ENCODE measurements at regions not wholly inside any gene's neighbourhood (a gene's known extent, or its start where the extent isn't known, plus 50 kb on each side); places are given as distances from the start of the nearest gene placed in this dataset.

- DNase-seq (ENCODE audit: low spot score) = no peak
Measured at GRCh38 chr10:55374060-55374459, 573.0 kb upstream of the PCDH15 start.

- DNase-seq (ENCODE audit: low spot score) = no peak
Measured at GRCh38 chr10:55369670-55370420, 568.8 kb upstream of the PCDH15 start.

- DNase-seq (ENCODE audit: low spot score) = no peak
Measured at GRCh38 chr10:55368467-55368866, 567.4 kb upstream of the PCDH15 start.

- no peak for DNase-seq (ENCODE audit: low spot score)
Measured at GRCh38 chr10:55367555-55367954, 566.5 kb upstream of the PCDH15 start.

GRCh38 chr10:55358539-55358938 lies 557.5 kb upstream of the PCDH15 start:
- no peak for DNase-seq (ENCODE audit: low spot score)

GRCh38 chr10:55353414-55353813 lies 552.4 kb upstream of the PCDH15 start:
- no peak for DNase-seq (ENCODE audit: low spot score)

GRCh38 chr10:55351431-55351830 lies 550.4 kb upstream of the PCDH15 start:
- no peak for DNase-seq (ENCODE audit: low spot score)

- no peak for DNase-seq (ENCODE audit: low spot score)
Measured at GRCh38 chr10:55348534-55348933, 547.5 kb upstream of the PCDH15 start.

- DNase-seq (ENCODE audit: low spot score) = no peak
Measured at GRCh38 chr10:55330486-55330885, 529.5 kb upstream of the PCDH15 start.

- no peak for DNase-seq (ENCODE audit: low spot score)
Measured at GRCh38 chr10:55329796-55330195, 528.8 kb upstream of the PCDH15 start.

GRCh38 chr10:55320187-55320700 lies 519.2 kb upstream of the PCDH15 start:
- DNase-seq (ENCODE audit: low spot score) = no peak

- DNase-seq (ENCODE audit: low spot score) = no peak
Measured at GRCh38 chr10:55311848-55312635, 511.0 kb upstream of the PCDH15 start.

- DNase-seq (ENCODE audit: low spot score) = no peak
Measured at GRCh38 chr10:55310143-55310542, 509.1 kb upstream of the PCDH15 start.

- DNase-seq (ENCODE audit: low spot score) = no peak
Measured at GRCh38 chr10:55305285-55305684, 504.3 kb upstream of the PCDH15 start.

GRCh38 chr10:55287346-55287745 lies 486.3 kb upstream of the PCDH15 start:
- no peak for DNase-seq (ENCODE audit: low spot score)

GRCh38 chr10:55283031-55283430 lies 482.0 kb upstream of the PCDH15 start:
- no peak for DNase-seq (ENCODE audit: low spot score)

- no peak for DNase-seq (ENCODE audit: low spot score)
Measured at GRCh38 chr10:55280696-55281095, 479.7 kb upstream of the PCDH15 start.

- no peak for DNase-seq (ENCODE audit: low spot score)
Measured at GRCh38 chr10:55277549-55277948, 476.5 kb upstream of the PCDH15 start.

- DNase-seq (ENCODE audit: low spot score) = no peak
Measured at GRCh38 chr10:55274367-55274766, 473.3 kb upstream of the PCDH15 start.

GRCh38 chr10:55273946-55274345 lies 472.9 kb upstream of the PCDH15 start:
- DNase-seq (ENCODE audit: low spot score) = no peak

GRCh38 chr10:55272886-55273285 lies 471.9 kb upstream of the PCDH15 start:
- DNase-seq (ENCODE audit: low spot score) = no peak

- DNase-seq (ENCODE audit: low spot score) = no peak
Measured at GRCh38 chr10:55266797-55267196, 465.8 kb upstream of the PCDH15 start.

GRCh38 chr10:55263327-55263726 lies 462.3 kb upstream of the PCDH15 start:
- no peak for DNase-seq (ENCODE audit: low spot score)

Measured in HuH-7 (cell line).